K562 (cell line): ENCODE measurements at regions not wholly inside any gene's neighbourhood (a gene's known extent, or its start where the extent isn't known, plus 50 kb on each side); places are given as distances from the start of the nearest gene placed in this dataset.
"Not testable (repeated sequence)": the region's sequence is repeated elsewhere in the genome, so short reads cannot be mapped to it uniquely, and the experiment has no call there.

Experiments
- ATAC-seq: fragments of 200-7000 bp; cut with Tn5 transposase; 3 replicates; pipeline ENCODE4 v1.9.1; 2020; ENCODE audit warnings: moderate library complexity
- BruUV-seq: library from RNA; stranded (reverse); fragments of 400-500 nt; replicated peaks from 2 replicates; lab custom pipeline; 2021; lab: Mats Ljungman, UMichigan
- CTCF ChIA-PET: fragments of 300-600 bp; formaldehyde crosslinking; extraction: SDS; loops from one replicate; lab custom pipeline; 2021; ENCODE audit warnings: low intra/inter-chr PET ratio; lab: Yijun Ruan, JAX
- POLR2A ChIA-PET: fragments of 300-600, 350-650 bp; sonication (Branson Sonifier 250); formaldehyde crosslinking; extraction: SDS; loops from one replicate; lab custom pipeline; 2021; ENCODE audit warnings: antibody characterized with exemption, inconsistent platforms; lab: Yijun Ruan, JAX
- DNase-seq, 4 experiments: peaks; one replicate each; pipeline versions ENCODE4 v3.0.0 to v3.0.0-alpha.2; 2011 to 2018; ENCODE audit warnings: low spot score in 3 of 4, mixed read lengths in 3 of 4; ENCODE audit errors: extremely low read depth in 1 of 4
- FAIRE-seq: peaks from 2 replicates; lab custom pipeline; 2011; peaks lifted over from hg19 to GRCh38; lab: Jason Lieb, UNC
- H2AFZ ChIP-seq: 2 replicates; pipeline ENCODE4 v1.6.0; 2011; ENCODE audit warnings: low read depth, low read length, control low read depth, inconsistent platforms
- H3K27ac ChIP-seq: fragments of 200-600 bp; 3 replicates; pipeline ENCODE4 v1.8.0; 2011; ENCODE audit warnings: low read depth, mild to moderate bottlenecking, control low read depth, inconsistent platforms, low read length, moderate library complexity, mixed read lengths; ENCODE audit errors: extremely low read depth
- H3K27me3 ChIP-seq, 2 experiments: fragments of 300-600 bp in 1 of 2; 2 replicates in 1 of 2; 3 replicates in 1 of 2; pipeline versions ENCODE4 v1.6.0 to v1.8.0; 2011; ENCODE audit warnings: inconsistent platforms in 2 of 2, low read length in 2 of 2, mild to moderate bottlenecking in 1 of 2, mixed read lengths in 1 of 2, moderate library complexity in 1 of 2; ENCODE audit not compliant: control insufficient read depth in 2 of 2, insufficient read depth in 2 of 2
- H3K36me3 ChIP-seq: fragments of 300-600 bp; 3 replicates; pipeline ENCODE4 v1.8.0; 2011; ENCODE audit warnings: mild to moderate bottlenecking, low read length, inconsistent platforms; ENCODE audit not compliant: control insufficient read depth, insufficient read depth
- H3K4me1 ChIP-seq, 2 experiments: fragments of 200-600 bp in 1 of 2; replicated peaks in 1 of 2; 2 replicates in 1 of 2; 3 replicates in 1 of 2; pipeline versions ENCODE4 v1.5.1 to v1.8.0; 2011; ENCODE audit warnings: inconsistent platforms in 2 of 2, low read length in 2 of 2, mild to moderate bottlenecking in 1 of 2, mixed read lengths in 1 of 2, moderate library complexity in 1 of 2; ENCODE audit not compliant: control insufficient read depth in 2 of 2, insufficient read depth in 2 of 2
- H3K4me2 ChIP-seq: 2 replicates; pipeline ENCODE4 v1.6.1; 2011; ENCODE audit warnings: low read length, control low read depth, inconsistent platforms, mixed read lengths; ENCODE audit not compliant: insufficient read depth
- H3K4me3 ChIP-seq: fragments of 200-600 bp; sonication (generic), shearing (Covaris generic); 2 replicates; pipeline ENCODE4 v1.5.1; 2016; ENCODE audit warnings: control low read depth, inconsistent platforms
- H3K79me2 ChIP-seq: fragments of 200-600 bp; 3 replicates; pipeline ENCODE4 v1.8.0; 2011; ENCODE audit warnings: low read length, inconsistent platforms; ENCODE audit not compliant: control insufficient read depth, insufficient read depth
- H3K9ac ChIP-seq, 2 experiments: 2 replicates each; pipeline versions ENCODE4 v1.6.0 to v1.6.1; 2011; ENCODE audit warnings: low read depth in 2 of 2, low read length in 2 of 2, control low read depth in 1 of 2, inconsistent platforms in 1 of 2, mild to moderate bottlenecking in 1 of 2, mixed read lengths in 1 of 2; ENCODE audit not compliant: insufficient read depth in 1 of 2
- H3K9me1 ChIP-seq: one replicate; pipeline ENCODE4 v1.6.0; 2011; ENCODE audit warnings: inconsistent platforms, mild to moderate bottlenecking, low read length, moderate library complexity; ENCODE audit not compliant: control insufficient read depth, insufficient read depth
- H3K9me3 ChIP-seq: replicated peaks from 2 replicates; pipeline ENCODE4 v1.5.1; 2011; ENCODE audit warnings: low read depth, low read length, inconsistent platforms; ENCODE audit not compliant: control insufficient read depth, insufficient read depth
- H4K20me1 ChIP-seq: replicated peaks from 2 replicates; pipeline ENCODE4 v1.6.1; 2011; ENCODE audit warnings: low read length, inconsistent platforms, mixed read lengths; ENCODE audit not compliant: control insufficient read depth, insufficient read depth
- CEBPB ChIP-seq: fragments of 450-650 bp; IDR thresholded peaks from 2 replicates; pipeline ENCODE4 v1.6.1; 2016; ENCODE audit warnings: missing genetic modification characterization, missing compliant biosample characterization
- SP1 ChIP-seq: sonication (generic); formaldehyde crosslinking; IDR thresholded peaks from 2 replicates; pipeline ENCODE4 v1.8.1; 2022; ENCODE audit warnings: mild to moderate bottlenecking, missing genetic modification reagents
- ZNF431 ChIP-seq: sonication (generic); formaldehyde crosslinking; IDR thresholded peaks from 2 replicates; pipeline ENCODE4 v1.8.0; 2022; ENCODE audit warnings: mild to moderate bottlenecking, missing genetic modification reagents
- ZNF57 ChIP-seq: fragments of 450-650 bp; formaldehyde crosslinking; IDR thresholded peaks from 2 replicates; pipeline ENCODE4 v1.4.0; 2020; ENCODE audit warnings: mild to moderate bottlenecking, moderate library complexity
- ZNF586 ChIP-seq: fragments of 450-650 bp; formaldehyde crosslinking; conservative IDR thresholded peaks from 2 replicates; pipeline ENCODE4 v1.4.0; 2020; ENCODE audit warnings: mild to moderate bottlenecking, moderate library complexity
- WGBS: fragments of 100-300 bp; shearing (Covaris generic); methylation state at CpG from one replicate; pipeline ENCODE4 v1.1.6; 2016; ENCODE audit warnings: low coverage, mixed read lengths; ENCODE audit not compliant: insufficient coverage; ENCODE audit errors: missing lambda C conversion rate; 5-methylcytosine and 5-hydroxymethylcytosine counted together
- in situ Hi-C: fragments of 300-500 bp; cut with MboI; formaldehyde crosslinking; loops from 4 replicates; pipeline ENCODE4 v1.15.0; 2018; ENCODE audit warnings: inconsistent platforms, mixed read lengths
- intact Hi-C: fragments of 100-400 bp; cut with micrococcal nuclease; formaldehyde crosslinking; loops from 2 replicates; pipeline ENCODE4 v1.14.2; 2022
- TF ChIP-seq, protein P1 (sequence below): fragments of 450-650 bp; IDR thresholded peaks from 2 replicates; pipeline ENCODE4 v1.6.1; 2016; ENCODE audit warnings: low read depth, mild to moderate bottlenecking, moderate library complexity
- TF ChIP-seq, protein P2 (sequence below): fragments of 450-650 bp; IDR thresholded peaks from 2 replicates; pipeline ENCODE4 v1.6.1; 2017; ENCODE audit warnings: antibody characterized with exemption

DNA sequence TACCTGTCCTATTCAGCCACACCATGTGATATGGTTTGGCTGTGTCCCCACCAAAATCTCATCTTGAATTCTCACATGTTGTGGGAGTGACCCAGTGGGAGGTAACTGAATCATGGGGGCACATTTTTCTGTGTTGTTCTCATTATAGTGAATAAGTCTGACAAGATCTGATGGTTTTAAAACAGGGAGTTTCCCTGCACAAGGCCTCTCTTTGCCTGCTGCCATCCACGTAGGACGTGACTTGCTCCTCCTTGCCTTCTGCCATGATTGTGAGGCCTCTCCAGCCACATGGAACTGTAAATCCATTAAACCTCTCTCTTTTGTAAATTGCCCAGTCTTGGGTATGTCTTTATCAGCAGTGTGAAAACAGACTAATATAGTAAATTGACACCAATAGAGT lies 117.7 kb downstream of the ENC1 start:
- 14% methylated on average over 2 of the region's 2 CpGs for WGBS
- BruUV-seq, H3K4me3 ChIP-seq, H3K9ac ChIP-seq, H3K27me3 ChIP-seq, H3K9me1 ChIP-seq, H3K27ac ChIP-seq, H3K4me2 ChIP-seq, H3K79me2 ChIP-seq, DNase-seq, intact Hi-C loops, POLR2A ChIA-PET, FAIRE-seq, H3K4me1 ChIP-seq, H3K36me3 ChIP-seq, H3K9me3 ChIP-seq, in situ Hi-C loops, H4K20me1 ChIP-seq, CTCF ChIA-PET, H2AFZ ChIP-seq: not testable (repeated sequence)
- peak; percentile 91 for TF ChIP-seq ZNF431 (CRISPR knock-in tag)
- TF ChIP-seq, all 486 proteins: peak for 1; not testable (repeated sequence) for 485
- ATAC-seq, result not testable (repeated sequence)

DNA sequence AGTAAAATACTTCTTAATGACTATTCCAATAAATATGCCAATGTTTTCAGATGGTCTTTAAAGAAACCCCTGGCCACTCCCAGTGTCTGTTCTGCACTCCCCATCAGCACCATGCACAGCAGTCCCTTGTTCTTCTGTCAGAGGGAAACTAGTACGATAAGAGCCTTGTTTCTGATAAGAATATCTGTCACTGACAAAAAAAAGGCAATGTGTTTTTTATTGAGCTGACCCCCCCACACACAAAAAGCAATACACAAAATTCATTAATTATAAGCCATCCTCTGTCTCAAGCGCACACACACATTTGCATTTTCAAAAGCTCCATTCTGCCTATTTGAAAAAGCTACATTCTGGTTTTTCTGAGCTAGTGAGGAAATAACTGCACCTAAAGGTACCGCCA lies 119.1 kb downstream of the ENC1 start:
- Histone ChIP-seq H3K9ac (no peak overlapping the region), H3K4me2 (no peak overlapping the region), H3K27me3 (no peaks in the 10 kb centered on the region; a peak in 1 of 5 replicates), H3K4me1 (no peaks in the 10 kb centered on the region), H3K36me3 (no peaks in the 10 kb centered on the region), H3K9me1 (no peaks in the 10 kb centered on the region), H3K9me3 (no peaks in the 10 kb centered on the region; the same call in 1 of the 2 replicates), H2AFZ (no peak overlapping the region), H3K27ac (no peak overlapping the region), H4K20me1 (no peaks in the 10 kb centered on the region), H3K79me2 (no peaks in the 10 kb centered on the region), H3K4me3 (no peak overlapping the region)
- BruUV-seq, result no TSS peak
- FAIRE-seq (no peak), DNase-seq (no peak), ATAC-seq (no peak)
- TF ChIP-seq CEBPB (tag) (no peak), SP1 (CRISPR knock-in tag) (no peak), ZNF57 (CRISPR knock-in tag) (no peak), ZNF586 (CRISPR knock-in tag) (no peak)
- TF ChIP-seq, protein P1, sequence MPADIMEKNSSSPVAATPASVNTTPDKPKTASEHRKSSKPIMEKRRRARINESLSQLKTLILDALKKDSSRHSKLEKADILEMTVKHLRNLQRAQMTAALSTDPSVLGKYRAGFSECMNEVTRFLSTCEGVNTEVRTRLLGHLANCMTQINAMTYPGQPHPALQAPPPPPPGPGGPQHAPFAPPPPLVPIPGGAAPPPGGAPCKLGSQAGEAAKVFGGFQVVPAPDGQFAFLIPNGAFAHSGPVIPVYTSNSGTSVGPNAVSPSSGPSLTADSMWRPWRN, result no peak
- TF ChIP-seq, protein P2, sequence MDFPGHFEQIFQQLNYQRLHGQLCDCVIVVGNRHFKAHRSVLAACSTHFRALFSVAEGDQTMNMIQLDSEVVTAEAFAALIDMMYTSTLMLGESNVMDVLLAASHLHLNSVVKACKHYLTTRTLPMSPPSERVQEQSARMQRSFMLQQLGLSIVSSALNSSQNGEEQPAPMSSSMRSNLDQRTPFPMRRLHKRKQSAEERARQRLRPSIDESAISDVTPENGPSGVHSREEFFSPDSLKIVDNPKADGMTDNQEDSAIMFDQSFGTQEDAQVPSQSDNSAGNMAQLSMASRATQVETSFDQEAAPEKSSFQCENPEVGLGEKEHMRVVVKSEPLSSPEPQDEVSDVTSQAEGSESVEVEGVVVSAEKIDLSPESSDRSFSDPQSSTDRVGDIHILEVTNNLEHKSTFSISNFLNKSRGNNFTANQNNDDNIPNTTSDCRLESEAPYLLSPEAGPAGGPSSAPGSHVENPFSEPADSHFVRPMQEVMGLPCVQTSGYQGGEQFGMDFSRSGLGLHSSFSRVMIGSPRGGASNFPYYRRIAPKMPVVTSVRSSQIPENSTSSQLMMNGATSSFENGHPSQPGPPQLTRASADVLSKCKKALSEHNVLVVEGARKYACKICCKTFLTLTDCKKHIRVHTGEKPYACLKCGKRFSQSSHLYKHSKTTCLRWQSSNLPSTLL, result no peak
- in situ Hi-C loops, result no loop called here
- WGBS, result 4% methylated on average over 3 of the region's 3 CpGs
- ChIA-PET POLR2A (no interaction called here), CTCF (no interaction called here)
- intact Hi-C loops, result no loop called here
